HepG2 (cell line): ENCODE measurements at regions not wholly inside any gene's neighbourhood (a gene's known extent, or its start where the extent isn't known, plus 50 kb on each side); places are given as distances from the start of the nearest gene placed in this dataset.
A peak's percentile ranks its signal among the peaks of the same experiment; 100 is the strongest.

Source experiments
- ATAC-seq: fragments of 200-7000 bp; cut with Tn5 transposase; 3 replicates; pipeline ENCODE4 v1.9.1; 2020; ENCODE audit warnings: mild to moderate bottlenecking, moderate library complexity
- BruUV-seq: library from RNA; stranded (reverse); fragments of 400-500 nt; replicated peaks from 2 replicates; lab custom pipeline; 2021; lab: Mats Ljungman, UMichigan
- CTCF ChIA-PET: fragments of 300-600 bp; formaldehyde crosslinking; extraction: SDS; loops from one replicate; lab custom pipeline; 2021; ENCODE audit warnings: low total read pairs, inconsistent platforms, low intra/inter-chr PET ratio; lab: Yijun Ruan, JAX
- POLR2A ChIA-PET: fragments of 350-600 bp; sonication (Branson Sonifier 250); formaldehyde crosslinking; loops from one replicate; lab custom pipeline; 2020; ENCODE audit warnings: antibody characterized with exemption, inconsistent platforms; lab: Yijun Ruan, JAX
- DNase-seq: peaks from one replicate; pipeline ENCODE4 v3.0.0-alpha.2; 2015; ENCODE audit warnings: low spot score
- FAIRE-seq: peaks from 3 replicates; lab custom pipeline; 2011; peaks lifted over from hg19 to GRCh38; lab: Jason Lieb, UNC
- H2AFZ ChIP-seq: one replicate; pipeline ENCODE4 v1.6.1; 2011; ENCODE audit warnings: low read length, inconsistent platforms
- H3K27ac ChIP-seq: fragments of 300-600 bp; 3 replicates; pipeline ENCODE4 v1.8.0; 2011; ENCODE audit warnings: mixed run types, mild to moderate bottlenecking, mixed read lengths, low read length, inconsistent platforms; ENCODE audit not compliant: insufficient read depth; ENCODE audit errors: extremely low read length
- H3K27me3 ChIP-seq, 2 experiments: fragments of 200-600 bp in 1 of 2; 2 replicates in 1 of 2; 3 replicates in 1 of 2; pipeline versions ENCODE4 v1.6.0 to v1.8.0; 2011; ENCODE audit warnings: low read length in 2 of 2, mild to moderate bottlenecking in 2 of 2, moderate library complexity in 2 of 2, inconsistent platforms in 1 of 2; ENCODE audit not compliant: insufficient read depth in 2 of 2, control insufficient read depth in 1 of 2
- H3K36me3 ChIP-seq, 2 experiments: fragments of 200-600 bp in 1 of 2; replicated peaks in 1 of 2; 2 replicates in 1 of 2; 3 replicates in 1 of 2; pipeline versions ENCODE4 v1.5.1 to v1.8.0; 2011; ENCODE audit warnings: low read length in 2 of 2, inconsistent platforms in 1 of 2; ENCODE audit not compliant: insufficient read depth in 2 of 2, control insufficient read depth in 1 of 2
- H3K4me1 ChIP-seq: 2 replicates; pipeline ENCODE4 v1.5.1; 2012; ENCODE audit warnings: low read length, inconsistent platforms; ENCODE audit not compliant: insufficient read depth
- H3K4me2 ChIP-seq: 2 replicates; pipeline ENCODE4 v1.6.0; 2011; ENCODE audit warnings: low read depth, low read length, inconsistent platforms
- H3K4me3 ChIP-seq, 3 experiments: fragments of 200-600 bp in 1 of 3; sonication (generic), shearing (Covaris generic) in 1 of 3; replicated peaks in 1 of 3; 2 replicates each; pipeline ENCODE4 v1.5.1; 2011 to 2016; ENCODE audit warnings: low read length in 3 of 3, inconsistent platforms in 2 of 3, low read depth in 2 of 3, mild to moderate bottlenecking in 2 of 3, control low read depth in 1 of 3, mixed read lengths in 1 of 3; ENCODE audit not compliant: insufficient read depth in 1 of 3
- H3K79me2 ChIP-seq: one replicate; pipeline ENCODE4 v1.6.1; 2011; ENCODE audit warnings: low read length, inconsistent platforms; ENCODE audit not compliant: insufficient read depth
- H3K9ac ChIP-seq: 2 replicates; pipeline ENCODE4 v1.6.0; 2011; ENCODE audit warnings: mild to moderate bottlenecking, low read depth, low read length, inconsistent platforms; ENCODE audit not compliant: insufficient read depth
- H3K9me3 ChIP-seq: 2 replicates; pipeline ENCODE4 v1.5.1; 2012; ENCODE audit warnings: mild to moderate bottlenecking, low read length
- H4K20me1 ChIP-seq: 2 replicates; pipeline ENCODE4 v1.6.0; 2011; ENCODE audit warnings: inconsistent platforms, mild to moderate bottlenecking, low read length, moderate library complexity; ENCODE audit not compliant: insufficient read depth
- ATF7 ChIP-seq, 2 experiments: fragments of 450-650 bp in 1 of 2; sonication (generic) in 1 of 2; formaldehyde crosslinking in 1 of 2; IDR thresholded peaks; 2 replicates each; pipeline versions ENCODE4 v1.4.0 to v1.6.1; 2016 to 2020; ENCODE audit warnings: antibody characterized with exemption in 1 of 2, mild to moderate bottlenecking in 1 of 2, missing genetic modification reagents in 1 of 2
- DPF2 ChIP-seq: sonication (generic); formaldehyde crosslinking; IDR thresholded peaks from 2 replicates; pipeline ENCODE4 v1.4.0; 2020; ENCODE audit warnings: mild to moderate bottlenecking, low read depth, missing genetic modification reagents, borderline replicate concordance
- KLF16 ChIP-seq, 2 experiments: sonication (generic) in 1 of 2; formaldehyde crosslinking in 1 of 2; IDR thresholded peaks; 2 replicates each; pipeline versions ENCODE4 v1.6.1 to v1.8.0; 2016 to 2023; ENCODE audit warnings: missing genetic modification reagents in 2 of 2, missing compliant biosample characterization in 1 of 2
- KLF9 ChIP-seq: IDR thresholded peaks from 2 replicates; pipeline ENCODE4 v1.6.1; 2016; ENCODE audit warnings: low read depth
- MIXL1 ChIP-seq: IDR thresholded peaks from 2 replicates; pipeline ENCODE4 v1.6.1; 2016
- RAD21 ChIP-seq: fragments of 450-650 bp; formaldehyde crosslinking; IDR thresholded peaks from 2 replicates; pipeline ENCODE4 v1.5.0; 2020; ENCODE audit warnings: mild to moderate bottlenecking
- RAD51 ChIP-seq: fragments of 450-650 bp; IDR thresholded peaks from 2 replicates; pipeline ENCODE4 v1.6.1; 2016; ENCODE audit warnings: borderline replicate concordance
- SIN3A ChIP-seq: IDR thresholded peaks from 2 replicates; pipeline ENCODE4 v1.6.1; 2011; ENCODE audit warnings: low read depth, mild to moderate bottlenecking, control low read depth, low read length, borderline replicate concordance
- SMC3 ChIP-seq: IDR thresholded peaks from 2 replicates; pipeline ENCODE4 v1.6.1; 2011; ENCODE audit warnings: low read length, improper control_type of control experiment
- STAG1 ChIP-seq: sonication (generic); formaldehyde crosslinking; IDR thresholded peaks from 2 replicates; pipeline ENCODE4 v1.4.0; 2020; ENCODE audit warnings: missing genetic modification reagents
- ZNF20 ChIP-seq: sonication (generic); formaldehyde crosslinking; IDR thresholded peaks from 2 replicates; pipeline ENCODE4 v1.4.0; 2020; ENCODE audit warnings: mild to moderate bottlenecking, moderate library complexity, missing genetic modification reagents
- ZNF235 ChIP-seq: sonication (generic); formaldehyde crosslinking; IDR thresholded peaks from 2 replicates; pipeline ENCODE4 v1.8.1; 2023; ENCODE audit warnings: mild to moderate bottlenecking, missing genetic modification reagents, borderline replicate concordance
- ZNF264 ChIP-seq: sonication (generic); formaldehyde crosslinking; IDR thresholded peaks from 2 replicates; pipeline ENCODE4 v1.4.0; 2020; ENCODE audit warnings: missing genetic modification reagents
- ZNF331 ChIP-seq: sonication (generic); formaldehyde crosslinking; IDR thresholded peaks from 2 replicates; pipeline ENCODE4 v1.4.0; 2020; ENCODE audit warnings: missing genetic modification reagents
- ZNF672 ChIP-seq: sonication (generic); formaldehyde crosslinking; IDR thresholded peaks from 2 replicates; pipeline ENCODE4 v1.8.1; 2022; ENCODE audit warnings: missing genetic modification reagents
- ZSCAN29 ChIP-seq: sonication (generic); formaldehyde crosslinking; conservative IDR thresholded peaks from 2 replicates; pipeline ENCODE4 v1.4.0; 2020; ENCODE audit warnings: mild to moderate bottlenecking, missing genetic modification reagents
- WGBS: methylation state at CpG from one replicate; pipeline ENCODE4 v1.1.6; 2017; ENCODE audit warnings: low lambda C conversion rate; 5-methylcytosine and 5-hydroxymethylcytosine counted together
- in situ Hi-C: cut with HindIII; loops from 2 replicates; pipeline ENCODE4 v1.10.0; 2017; ENCODE audit warnings: low pct_unique_long_range_greater_than_20kb; ENCODE audit not compliant: extremely low pct_ligation_motif_present
- intact Hi-C: fragments of 100-400 bp; cut with micrococcal nuclease; formaldehyde crosslinking; loops from one replicate; pipeline ENCODE4 v1.10.0; 2022; ENCODE audit not compliant: unreplicated experiment
- TF ChIP-seq, protein P1 (sequence below): sonication (generic); formaldehyde crosslinking; IDR thresholded peaks from 2 replicates; pipeline ENCODE4 v1.5.0; 2020; ENCODE audit warnings: mild to moderate bottlenecking, missing genetic modification reagents, moderate library complexity
- TF ChIP-seq, protein P2 (sequence below): sonication (generic); formaldehyde crosslinking; IDR thresholded peaks from 2 replicates; pipeline ENCODE4 v1.4.0; 2020; ENCODE audit warnings: missing genetic modification reagents

GRCh38 chr10:78424723-78425122 is 391.1 kb downstream of the RPS24 start:
- no TSS peak for BruUV-seq
- Histone ChIP-seq H3K27me3 (peaks cover 5 to 30% of the 10 kb centered on the region in 2 experiments; a peak in 4 of 5 replicates), H3K27ac (no peak overlapping the region), H4K20me1 (no peaks in the 10 kb centered on the region), H3K4me3 (no peak overlapping the region), H3K4me1 (no peaks in the 10 kb centered on the region), H3K9me3 (no peaks in the 10 kb centered on the region), H2AFZ (no peak overlapping the region), H3K4me2 (no peak overlapping the region), H3K79me2 (no peaks in the 10 kb centered on the region), H3K36me3 (no peaks in the 10 kb centered on the region), H3K9ac (no peak overlapping the region)
- FAIRE-seq (peak; percentile 75), ATAC-seq (peak; percentile 91), DNase-seq (peak; percentile 48)
- WGBS = 39% methylated on average over 1 of the region's 1 CpG
- ChIA-PET POLR2A (no interaction called here), CTCF (interaction anchor here (0.7 to 2.2 kb wide), 5 partner anchors 96 to 235 kb away, joined by 3 to 7 read pairs (median 3); no protein-coding TSS in a partner anchor)
- in situ Hi-C loops (no loop called here), intact Hi-C loops (loop anchor here (1.0 to 10.0 kb wide), 4 partner anchors 97 to 380 kb away; no protein-coding TSS in a partner anchor)
- no peak for TF ChIP-seq DPF2 (CRISPR knock-in tag)
- TF ChIP-seq RAD21 = 0 out of 2 replicates have a peak, but pooled peaks have one; percentile 20
- no peak for TF ChIP-seq ZSCAN29 (CRISPR knock-in tag)
- TF ChIP-seq, protein P1, sequence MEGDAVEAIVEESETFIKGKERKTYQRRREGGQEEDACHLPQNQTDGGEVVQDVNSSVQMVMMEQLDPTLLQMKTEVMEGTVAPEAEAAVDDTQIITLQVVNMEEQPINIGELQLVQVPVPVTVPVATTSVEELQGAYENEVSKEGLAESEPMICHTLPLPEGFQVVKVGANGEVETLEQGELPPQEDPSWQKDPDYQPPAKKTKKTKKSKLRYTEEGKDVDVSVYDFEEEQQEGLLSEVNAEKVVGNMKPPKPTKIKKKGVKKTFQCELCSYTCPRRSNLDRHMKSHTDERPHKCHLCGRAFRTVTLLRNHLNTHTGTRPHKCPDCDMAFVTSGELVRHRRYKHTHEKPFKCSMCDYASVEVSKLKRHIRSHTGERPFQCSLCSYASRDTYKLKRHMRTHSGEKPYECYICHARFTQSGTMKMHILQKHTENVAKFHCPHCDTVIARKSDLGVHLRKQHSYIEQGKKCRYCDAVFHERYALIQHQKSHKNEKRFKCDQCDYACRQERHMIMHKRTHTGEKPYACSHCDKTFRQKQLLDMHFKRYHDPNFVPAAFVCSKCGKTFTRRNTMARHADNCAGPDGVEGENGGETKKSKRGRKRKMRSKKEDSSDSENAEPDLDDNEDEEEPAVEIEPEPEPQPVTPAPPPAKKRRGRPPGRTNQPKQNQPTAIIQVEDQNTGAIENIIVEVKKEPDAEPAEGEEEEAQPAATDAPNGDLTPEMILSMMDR (CRISPR knock-in tag) = peak; percentile 74
- no peak for TF ChIP-seq ZNF20 (CRISPR knock-in tag)
- TF ChIP-seq ZNF331 (CRISPR knock-in tag) = no peak
- TF ChIP-seq, protein P2, sequence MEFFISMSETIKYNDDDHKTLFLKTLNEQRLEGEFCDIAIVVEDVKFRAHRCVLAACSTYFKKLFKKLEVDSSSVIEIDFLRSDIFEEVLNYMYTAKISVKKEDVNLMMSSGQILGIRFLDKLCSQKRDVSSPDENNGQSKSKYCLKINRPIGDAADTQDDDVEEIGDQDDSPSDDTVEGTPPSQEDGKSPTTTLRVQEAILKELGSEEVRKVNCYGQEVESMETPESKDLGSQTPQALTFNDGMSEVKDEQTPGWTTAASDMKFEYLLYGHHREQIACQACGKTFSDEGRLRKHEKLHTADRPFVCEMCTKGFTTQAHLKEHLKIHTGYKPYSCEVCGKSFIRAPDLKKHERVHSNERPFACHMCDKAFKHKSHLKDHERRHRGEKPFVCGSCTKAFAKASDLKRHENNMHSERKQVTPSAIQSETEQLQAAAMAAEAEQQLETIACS (CRISPR knock-in tag) = no peak
- no peak for TF ChIP-seq SIN3A
- TF ChIP-seq KLF16 (CRISPR knock-in tag; IDR thresholded peaks at IDR 0.05) = no peak
- no peak for TF ChIP-seq RAD51
- TF ChIP-seq STAG1 = peak; percentile 80
- TF ChIP-seq MIXL1 = 0 out of 2 replicates have a peak, but pooled peaks have one; percentile 66
- peak; percentile 88 for TF ChIP-seq SMC3
- no peak for TF ChIP-seq ZNF672 (CRISPR knock-in tag)
- TF ChIP-seq KLF9 = no peak
- TF ChIP-seq ATF7 (IDR thresholded peaks at IDR 0.05) = no peak
- no peak for TF ChIP-seq ATF7 (CRISPR knock-in tag; IDR thresholded peaks at IDR 0.05)
- no peak for TF ChIP-seq ZNF235 (CRISPR knock-in tag)
- TF ChIP-seq ZNF264 = no peak
